HG03108 (cell line): ENCODE measurements at regions not wholly inside any gene's neighbourhood (a gene's known extent, or its start where the extent isn't known, plus 50 kb on each side); places are given as distances from the start of the nearest gene placed in this dataset.

Experiments
- ATAC-seq: cut with Tn5 transposase; IDR thresholded peaks from one replicate; pipeline ENCODE4 v1.9.1; 2021; ENCODE audit warnings: moderate library complexity; ENCODE audit not compliant: unreplicated experiment

- no peak for ATAC-seq
Measured at GRCh38 chr4:132991111-132991510, 158.0 kb upstream of the PCDH10 start.

DNA sequence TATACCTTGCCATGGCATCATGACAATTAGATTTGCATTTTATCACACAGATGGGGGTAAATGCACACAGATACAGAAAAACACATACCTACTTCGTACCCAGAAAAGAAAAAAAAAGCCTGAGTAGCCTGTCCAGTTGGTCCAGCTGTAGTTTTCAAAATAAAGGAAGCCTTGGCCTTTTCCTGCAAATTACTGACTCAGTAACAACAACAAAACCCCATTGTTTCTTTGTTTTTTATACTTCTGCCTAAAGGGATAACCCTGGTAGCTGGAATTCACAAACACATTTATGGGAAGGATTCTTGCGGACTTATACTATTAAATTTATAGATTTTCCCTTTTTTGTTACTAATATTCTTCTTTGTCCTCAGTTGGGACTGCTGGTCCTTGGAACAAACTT is 156.4 kb upstream of the PCDH10 start:
- ATAC-seq: no peak

- no peak for ATAC-seq
Measured at GRCh38 chr4:132998585-132999230, 150.4 kb upstream of the PCDH10 start.

DNA sequence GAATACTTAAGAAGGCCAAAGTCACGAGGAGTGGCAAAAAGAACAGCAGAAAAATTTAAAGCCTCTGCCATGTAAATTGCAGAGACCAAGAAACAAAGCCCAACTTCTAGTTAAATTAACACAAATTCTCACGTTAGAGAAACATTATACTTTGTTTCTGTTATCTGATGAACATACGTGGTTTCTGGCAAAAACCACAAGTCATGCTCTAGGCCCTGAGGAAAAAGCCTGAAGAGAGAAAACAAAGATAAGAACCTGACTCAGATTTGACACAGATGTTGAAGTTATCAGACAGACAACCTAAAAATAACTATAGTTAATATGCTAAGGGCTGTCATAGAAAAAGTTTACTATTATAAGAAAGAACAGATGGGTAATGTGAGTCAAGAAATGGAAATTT is 149.1 kb upstream of the PCDH10 start:
- ATAC-seq: no peak

- no peak for ATAC-seq
Measured at GRCh38 chr4:133003169-133003568, 145.9 kb upstream of the PCDH10 start.

GRCh38 chr4:133014473-133015135 is 134.5 kb upstream of the PCDH10 start:
- no peak for ATAC-seq

DNA sequence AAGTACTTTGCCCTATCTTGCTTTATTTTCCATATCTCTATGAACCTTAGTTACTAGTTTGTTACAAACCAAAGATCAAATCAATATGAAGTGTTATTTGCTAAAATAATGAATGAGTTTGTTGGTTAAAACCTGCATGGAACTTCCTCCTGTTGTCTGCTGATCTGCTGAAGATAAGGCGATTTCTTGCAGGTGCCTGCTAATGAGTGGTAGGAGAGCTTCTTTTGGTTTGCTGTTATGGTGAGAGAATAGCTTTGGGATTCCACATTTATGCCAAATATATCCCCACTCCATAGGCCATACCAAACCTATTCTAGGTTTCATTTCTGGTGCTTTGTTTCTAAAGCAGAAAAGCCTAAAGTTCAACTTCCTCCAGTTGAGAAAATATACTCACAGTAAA is 103.8 kb upstream of the PCDH10 start:
- ATAC-seq: no peak

DNA sequence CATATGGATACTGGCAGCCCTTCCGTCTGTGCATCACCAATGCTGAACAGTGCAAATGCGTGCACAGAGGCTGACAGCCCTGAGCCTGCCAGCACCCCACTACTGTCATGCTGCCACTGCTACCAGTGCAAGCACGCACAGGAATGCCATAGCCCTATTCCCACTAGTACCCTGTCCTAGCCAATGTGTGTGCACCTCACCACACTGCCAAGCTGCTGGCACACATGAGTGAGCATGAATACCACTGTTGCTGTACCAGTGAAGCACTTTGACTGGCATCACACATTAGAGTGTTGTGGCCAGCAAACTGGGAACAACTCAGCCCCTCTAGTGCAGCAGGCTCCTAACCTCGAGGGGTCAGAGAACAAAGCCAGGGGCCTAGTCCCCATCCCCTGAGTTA is 102.9 kb upstream of the PCDH10 start:
- no peak for ATAC-seq

DNA sequence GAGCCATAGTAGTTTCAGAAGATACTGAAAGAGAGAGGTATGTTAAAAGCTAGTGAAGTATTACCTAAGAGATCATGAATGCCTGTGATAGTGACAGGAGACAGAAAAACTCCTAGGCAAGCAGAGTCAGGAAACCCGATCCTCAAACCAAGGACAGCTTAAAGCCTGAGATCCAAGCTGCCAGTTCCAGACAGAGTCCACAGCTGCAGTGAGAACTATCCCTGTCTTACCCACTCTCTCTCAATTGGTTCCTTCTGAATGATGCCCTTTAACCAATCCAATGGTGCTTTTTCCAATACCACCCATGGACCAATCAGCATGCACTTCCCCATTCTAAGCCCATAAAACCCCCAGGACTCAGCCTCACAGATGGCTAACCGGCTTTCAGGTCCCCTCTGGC is 90.4 kb upstream of the PCDH10 start:
- ATAC-seq: no peak

DNA sequence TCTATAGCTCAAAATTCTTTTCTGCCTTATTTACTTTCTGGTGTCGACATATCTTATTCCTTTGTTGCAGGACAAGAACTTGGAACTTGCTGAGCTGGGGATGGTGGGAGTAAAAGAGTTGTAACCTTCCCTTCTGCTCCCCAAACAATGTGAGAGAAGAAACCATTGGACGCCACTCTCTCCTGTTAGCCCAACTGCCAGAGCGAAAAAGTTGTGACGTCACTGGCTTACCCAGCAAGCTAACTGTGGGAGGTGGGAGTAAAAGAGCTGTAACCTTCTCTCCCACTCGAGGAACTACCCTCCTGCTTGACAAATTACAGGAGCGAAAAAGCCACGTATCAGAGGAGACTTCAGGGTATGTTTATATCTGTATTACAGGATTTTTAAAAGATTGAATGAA is 90.0 kb upstream of the PCDH10 start:
- ATAC-seq: no peak

- ATAC-seq: no peak
Measured at GRCh38 chr4:133062851-133063250, 86.2 kb upstream of the PCDH10 start.

DNA sequence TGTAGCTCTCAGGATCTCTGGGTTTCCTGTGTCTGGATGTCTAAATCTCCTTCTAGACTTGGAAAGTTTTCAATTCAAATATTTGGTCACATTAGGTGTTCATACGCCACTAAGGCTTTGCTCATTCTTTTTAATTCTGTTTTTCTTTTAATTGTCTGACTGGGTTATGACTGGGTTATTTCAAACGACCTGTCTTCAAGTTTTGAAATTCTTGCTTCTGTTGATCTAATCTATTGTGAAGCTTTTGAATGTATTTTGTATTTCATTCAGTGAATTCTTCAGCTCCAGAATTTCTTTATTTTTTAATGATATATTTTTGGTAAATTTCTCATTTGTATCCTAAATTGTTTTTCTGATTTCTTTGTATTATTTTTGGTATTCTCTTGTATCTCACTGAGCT is 81.0 kb upstream of the PCDH10 start:
- no peak for ATAC-seq

DNA sequence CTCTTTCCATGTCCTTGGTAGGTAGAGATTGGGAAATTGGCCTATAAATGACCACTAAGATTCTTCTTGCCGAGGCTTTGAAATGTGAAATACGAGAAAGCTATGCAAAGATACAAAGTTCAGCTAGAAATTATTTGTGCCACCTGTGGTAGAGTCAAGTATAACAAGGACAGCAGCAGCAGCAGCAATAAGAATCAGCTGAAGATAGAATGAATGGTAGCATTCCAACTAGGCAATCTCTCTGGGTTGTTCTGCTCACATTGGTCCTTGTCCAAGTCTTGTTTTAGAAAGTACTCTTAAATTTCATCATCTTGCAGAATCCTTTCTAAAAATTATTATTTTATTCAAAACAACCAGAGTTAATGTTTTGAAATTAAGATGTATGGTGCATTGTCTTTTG is 67.8 kb upstream of the PCDH10 start:
- no peak for ATAC-seq

- ATAC-seq: no peak
Measured at GRCh38 chr4:133084421-133084820, 64.7 kb upstream of the PCDH10 start.

DNA sequence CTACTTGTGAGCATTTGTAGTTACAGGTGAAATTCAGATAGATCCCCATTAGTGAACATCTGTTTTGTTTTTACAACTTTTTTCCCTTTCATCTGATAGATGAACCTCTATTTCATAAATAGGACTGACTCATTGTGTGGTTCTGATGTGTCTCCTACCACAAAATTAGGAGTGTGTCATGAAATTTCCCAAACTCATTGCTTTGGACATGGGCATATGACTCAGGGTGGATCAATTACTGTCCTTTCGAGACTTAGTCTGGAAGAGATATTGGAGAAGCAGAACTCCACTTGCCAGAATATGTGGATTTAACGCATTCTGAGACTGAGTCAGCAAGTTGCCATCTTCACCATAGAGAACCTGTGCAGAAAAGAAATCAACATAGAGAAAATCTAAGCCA is 53.5 kb upstream of the PCDH10 start:
- ATAC-seq: no peak

DNA sequence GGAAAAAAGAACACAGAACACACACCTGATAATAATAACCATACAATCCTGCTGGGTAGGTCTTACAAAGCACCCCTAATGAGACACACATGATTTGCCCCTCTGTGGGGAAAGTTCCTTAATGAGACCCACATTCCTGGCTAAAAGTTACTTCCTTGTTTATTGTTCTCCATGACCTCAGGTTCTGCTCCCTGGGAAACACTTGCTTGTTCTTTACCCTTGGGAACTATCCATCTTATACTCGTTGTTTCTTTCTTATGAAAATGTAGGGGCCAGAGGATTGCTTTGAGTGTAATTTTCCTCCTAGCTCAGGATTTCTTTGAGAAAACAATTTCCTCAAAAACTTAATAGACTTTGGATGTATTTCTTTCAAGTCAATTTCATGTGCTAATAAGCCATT is 52.1 kb upstream of the PCDH10 start:
- no peak for ATAC-seq
